ENCODE measurements at regions not wholly inside any gene's neighbourhood (a gene's known extent, or its start where the extent isn't known, plus 50 kb on each side); places are given as distances from the start of the nearest gene placed in this dataset.
"Not testable (repeated sequence)": the region's sequence is repeated elsewhere in the genome, so short reads cannot be mapped to it uniquely, and the experiment has no call there.

- DNase-seq = no peak
These were observed 103.7 kb upstream of the MNS1 start for GRCh38 chr15:56568466-56569167.

- DNase-seq = no peak
These were observed 92.5 kb upstream of the MNS1 start for GRCh38 chr15:56557415-56557814.

- no peak for DNase-seq
These were observed 88.5 kb upstream of the MNS1 start for GRCh38 chr15:56553486-56553885.

- no peak for DNase-seq
These were observed 87.7 kb upstream of the MNS1 start for GRCh38 chr15:56552659-56553058.

- DNase-seq = not testable (repeated sequence)
These were observed 75.6 kb upstream of the MNS1 start for GRCh38 chr15:56540570-56540969.

- DNase-seq = not testable (repeated sequence)
These were observed 75.2 kb upstream of the MNS1 start for GRCh38 chr15:56540157-56540556.

GRCh38 chr15:56538901-56539545 lies 74.1 kb upstream of the MNS1 start:
- no peak for DNase-seq

- peak; percentile 37 for DNase-seq
These were observed 72.9 kb upstream of the MNS1 start for GRCh38 chr15:56537881-56538280.

- DNase-seq = no peak
These were observed 69.8 kb upstream of the MNS1 start for GRCh38 chr15:56534728-56535127.

GRCh38 chr15:56533731-56534403 lies 68.9 kb upstream of the MNS1 start:
- no peak for DNase-seq

GRCh38 chr15:56532721-56533460 lies 68.0 kb upstream of the MNS1 start:
- DNase-seq = no peak

- DNase-seq = no peak
These were observed 65.2 kb upstream of the MNS1 start for GRCh38 chr15:56530157-56530556.

GRCh38 chr15:56528136-56528535 lies 63.2 kb upstream of the MNS1 start:
- no peak for DNase-seq

GRCh38 chr15:56524915-56525314 lies 60.0 kb upstream of the MNS1 start:
- DNase-seq = no peak

- DNase-seq = no peak
These were observed 58.6 kb upstream of the MNS1 start for GRCh38 chr15:56523521-56523920.

- no peak for DNase-seq
These were observed 54.1 kb upstream of the MNS1 start for GRCh38 chr15:56519000-56519399.
